ENCODE measurements at regions not wholly inside any gene's neighbourhood (a gene's known extent, or its start where the extent isn't known, plus 50 kb on each side); places are given as distances from the start of the nearest gene placed in this dataset.

DNA sequence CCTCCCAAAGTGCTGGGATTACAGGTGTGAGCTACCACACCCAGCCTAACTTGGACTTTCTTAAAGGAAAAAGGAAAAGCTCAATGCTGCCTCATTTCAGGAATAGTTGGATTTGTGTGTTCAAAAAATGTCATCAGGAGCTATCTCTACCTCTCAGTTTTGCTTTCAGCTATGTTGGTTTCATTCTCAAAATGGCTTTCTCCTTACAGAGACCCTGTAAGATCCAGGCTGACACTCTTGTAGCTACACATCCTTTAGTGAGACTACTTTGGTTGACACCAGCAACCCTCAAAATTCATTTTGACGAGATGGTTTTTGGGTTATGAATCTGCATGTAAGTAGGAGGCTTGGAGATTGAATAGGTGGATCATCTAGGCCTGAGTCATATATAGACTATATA is 269.7 kb upstream of the SORCS1 start:
- WGBS, 2 donors, result 100% methylated on average over 1 of the region's 1 CpG
- no peak overlapping the region for H3K27ac ChIP-seq
- intact Hi-C loops (cut with DNase I; ENCODE audit: low total_unique reads), result no loop called here

DNA sequence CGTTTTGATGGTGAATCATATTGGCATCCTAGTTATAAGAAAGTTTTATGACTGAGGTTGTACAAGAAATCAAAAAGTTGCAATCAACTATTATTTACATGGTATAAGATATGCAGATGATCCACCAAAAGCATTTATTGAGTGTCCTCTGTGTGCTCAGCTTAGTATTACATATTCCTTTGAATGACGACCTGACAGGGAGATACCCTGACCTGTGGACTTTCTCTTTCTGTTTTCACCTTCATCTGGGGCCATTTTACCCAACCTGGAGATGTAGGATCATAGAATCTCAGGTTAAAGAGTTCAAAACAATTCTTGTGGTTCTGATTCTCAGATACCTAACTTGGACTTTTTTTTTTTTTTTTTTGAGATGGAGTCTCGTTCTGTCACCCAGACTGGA is 269.1 kb upstream of the SORCS1 start:
- intact Hi-C loops (cut with DNase I; ENCODE audit: low total_unique reads), result no loop called here
- no peaks in the 10 kb centered on the region for H3K36me3 ChIP-seq (ENCODE audit: low read depth, missing control alignments)
- H3K27ac ChIP-seq, result no peak overlapping the region
- no peak overlapping the region for H3K4me3 ChIP-seq
- H3K9me3 ChIP-seq, result no peaks in the 10 kb centered on the region
- DNase-seq, result no peak
- H3K27me3 ChIP-seq, result no peaks in the 10 kb centered on the region
- TF ChIP-seq, protein P1, sequence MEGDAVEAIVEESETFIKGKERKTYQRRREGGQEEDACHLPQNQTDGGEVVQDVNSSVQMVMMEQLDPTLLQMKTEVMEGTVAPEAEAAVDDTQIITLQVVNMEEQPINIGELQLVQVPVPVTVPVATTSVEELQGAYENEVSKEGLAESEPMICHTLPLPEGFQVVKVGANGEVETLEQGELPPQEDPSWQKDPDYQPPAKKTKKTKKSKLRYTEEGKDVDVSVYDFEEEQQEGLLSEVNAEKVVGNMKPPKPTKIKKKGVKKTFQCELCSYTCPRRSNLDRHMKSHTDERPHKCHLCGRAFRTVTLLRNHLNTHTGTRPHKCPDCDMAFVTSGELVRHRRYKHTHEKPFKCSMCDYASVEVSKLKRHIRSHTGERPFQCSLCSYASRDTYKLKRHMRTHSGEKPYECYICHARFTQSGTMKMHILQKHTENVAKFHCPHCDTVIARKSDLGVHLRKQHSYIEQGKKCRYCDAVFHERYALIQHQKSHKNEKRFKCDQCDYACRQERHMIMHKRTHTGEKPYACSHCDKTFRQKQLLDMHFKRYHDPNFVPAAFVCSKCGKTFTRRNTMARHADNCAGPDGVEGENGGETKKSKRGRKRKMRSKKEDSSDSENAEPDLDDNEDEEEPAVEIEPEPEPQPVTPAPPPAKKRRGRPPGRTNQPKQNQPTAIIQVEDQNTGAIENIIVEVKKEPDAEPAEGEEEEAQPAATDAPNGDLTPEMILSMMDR (IDR thresholded peaks at IDR 0.05), result no peak
- no peak for TF ChIP-seq POLR2A (IDR thresholded peaks at IDR 0.05)
- no peaks in the 10 kb centered on the region for H3K4me1 ChIP-seq
- 62 to 75% methylated on average over 3 of the region's 3 CpGs for WGBS, 2 donors

More for the DNA sequence above, 269.7 kb upstream of the SORCS1 start:
- DNase-seq, result no peak
- Histone ChIP-seq H3K9me3 (no peaks in the 10 kb centered on the region), H3K4me1 (no peaks in the 10 kb centered on the region), H3K4me3 (no peak overlapping the region), H3K36me3 (ENCODE audit: low read depth, missing control alignments) (no peaks in the 10 kb centered on the region), H3K27me3 (no peaks in the 10 kb centered on the region)
- TF ChIP-seq, protein P1 (IDR thresholded peaks at IDR 0.05), result no peak
- no peak for TF ChIP-seq POLR2A (IDR thresholded peaks at IDR 0.05)

DNA sequence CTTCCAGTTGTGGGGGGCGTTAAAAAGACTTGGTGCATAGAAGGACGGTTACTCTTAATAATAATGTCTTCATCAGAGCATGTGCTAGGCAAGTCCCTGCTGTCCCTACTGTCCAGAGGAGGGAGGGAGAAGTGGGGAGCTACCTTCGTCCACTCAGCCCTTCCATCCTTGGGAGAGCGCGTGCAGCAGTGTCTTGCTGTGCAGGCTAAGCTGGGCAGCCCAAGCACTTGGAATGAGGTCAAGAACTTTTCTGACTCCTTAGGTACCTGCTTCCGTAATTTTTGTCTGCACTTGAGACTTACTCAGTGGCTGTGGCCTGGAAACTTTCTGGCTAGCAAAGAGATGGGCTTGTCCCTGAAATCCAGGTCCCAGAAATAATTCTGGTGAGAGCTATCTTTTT is 265.9 kb upstream of the SORCS1 start:
- H3K27me3 ChIP-seq, result no peaks in the 10 kb centered on the region
- DNase-seq, result no peak
- H3K4me3 ChIP-seq, result no peak overlapping the region
- no peaks in the 10 kb centered on the region for H3K36me3 ChIP-seq (ENCODE audit: low read depth, missing control alignments)
- WGBS, 2 donors, result 95 to 97% methylated on average over 6 of the region's 6 CpGs
- TF ChIP-seq, protein P1 (IDR thresholded peaks at IDR 0.05), result no peak
- TF ChIP-seq POLR2A (IDR thresholded peaks at IDR 0.05), result no peak
- no peak overlapping the region for H3K27ac ChIP-seq
- H3K4me1 ChIP-seq, result no peaks in the 10 kb centered on the region
- no peaks in the 10 kb centered on the region for H3K9me3 ChIP-seq
- intact Hi-C loops (cut with DNase I; ENCODE audit: low total_unique reads), result no loop called here

DNA sequence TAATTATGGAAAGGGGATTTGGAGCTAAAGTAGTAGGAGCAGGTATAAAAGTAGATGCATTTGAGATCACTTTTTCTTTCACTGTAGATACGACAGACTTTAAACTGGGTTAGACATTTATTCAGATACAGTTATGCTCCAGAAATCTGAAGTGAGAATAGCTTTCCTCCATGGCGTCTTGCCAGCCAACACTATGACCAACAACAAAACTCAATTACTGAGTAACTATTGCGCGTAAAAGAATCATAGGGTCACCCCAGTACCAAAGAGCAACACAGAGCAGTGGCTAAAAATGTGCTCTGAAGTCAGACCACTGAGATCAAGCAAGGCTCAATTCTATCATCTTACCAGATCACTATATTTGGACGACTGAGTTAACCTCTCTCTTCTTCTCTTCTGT is 262.5 kb upstream of the SORCS1 start:
- TF ChIP-seq, protein P1 (IDR thresholded peaks at IDR 0.05), result no peak
- TF ChIP-seq POLR2A (IDR thresholded peaks at IDR 0.05), result no peak
- no peak for DNase-seq
- Histone ChIP-seq H3K36me3 (ENCODE audit: low read depth, missing control alignments) (no peaks in the 10 kb centered on the region), H3K4me3 (no peak overlapping the region), H3K9me3 (no peaks in the 10 kb centered on the region), H3K27ac (no peak overlapping the region), H3K4me1 (no peaks in the 10 kb centered on the region), H3K27me3 (no peaks in the 10 kb centered on the region)
- intact Hi-C loops (cut with DNase I; ENCODE audit: low total_unique reads), result no loop called here
- WGBS, 2 donors, result 87 to 93% methylated on average over 5 of the region's 5 CpGs

DNA sequence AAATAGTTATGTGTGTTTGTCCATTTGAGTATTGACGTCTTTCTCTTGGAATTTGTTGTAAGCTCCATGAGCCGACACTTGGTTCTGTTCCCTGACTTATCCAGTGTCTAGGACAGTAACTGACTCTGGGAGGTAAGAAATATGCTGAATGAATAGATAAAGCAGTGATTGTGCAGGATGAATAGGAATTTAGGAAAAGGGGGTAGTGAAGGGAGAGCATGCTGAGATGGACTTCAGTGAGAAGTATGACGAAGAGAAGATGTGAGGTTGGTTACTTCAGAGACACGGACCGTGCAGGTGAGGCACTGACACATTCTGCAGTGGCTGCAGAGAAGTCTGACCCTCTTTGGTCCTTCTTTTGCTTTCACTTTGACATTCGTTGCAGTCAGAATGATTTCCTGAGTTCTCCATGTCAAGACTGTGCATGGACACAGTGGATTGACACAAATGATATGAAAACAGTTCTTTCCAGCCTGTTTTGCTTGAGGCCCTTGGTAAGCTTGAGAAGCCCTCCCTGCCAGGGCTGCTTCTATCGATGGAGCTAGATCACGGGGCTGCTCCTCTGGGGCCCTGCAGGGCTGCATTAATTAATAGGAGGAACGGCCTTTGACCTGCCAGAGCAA is 261.5 kb upstream of the SORCS1 start:
- Histone ChIP-seq H3K4me1 (no peaks in the 10 kb centered on the region), H3K27ac (no peak overlapping the region), H3K36me3 (ENCODE audit: low read depth, missing control alignments) (no peaks in the 10 kb centered on the region), H3K4me3 (no peak overlapping the region), H3K9me3 (no peaks in the 10 kb centered on the region), H3K27me3 (no peaks in the 10 kb centered on the region)
- intact Hi-C loops (cut with DNase I; ENCODE audit: low total_unique reads), result no loop called here
- no peak for TF ChIP-seq POLR2A (IDR thresholded peaks at IDR 0.05)
- TF ChIP-seq, protein P1 (IDR thresholded peaks at IDR 0.05), result no peak
- no peak for DNase-seq
- WGBS, 2 donors, result 63 to 72% methylated on average over 9 of the region's 9 CpGs

All from testis (tissue), 2 donors.